ENCODE measurements at regions not wholly inside any gene's neighbourhood (a gene's known extent, or its start where the extent isn't known, plus 50 kb on each side); places are given as distances from the start of the nearest gene placed in this dataset.

- Histone ChIP-seq H3K4me1 (ENCODE audit: low read depth) (no peaks in the 10 kb centered on the region), H3K27ac (no peak overlapping the region), H3K27me3 (peaks cover 46% of the 10 kb centered on the region), H3K36me3 (no peaks in the 10 kb centered on the region), H3K4me3 (no peak overlapping the region), H3K9me3 (ENCODE audit: low read depth) (no peaks in the 10 kb centered on the region)
- no peak for TF ChIP-seq CTCF (IDR thresholded peaks at IDR 0.05; ENCODE audit: low read depth, low read length)
- no peak for DNase-seq (ENCODE audit: low read depth in 1 of 2, low spot score in 1 of 2)
Observed at GRCh38 chr7:21172800-21173199, 255.1 kb upstream of the SP4 start.

GRCh38 chr7:21173436-21173835 lies 254.4 kb upstream of the SP4 start:
- no peak for TF ChIP-seq CTCF (IDR thresholded peaks at IDR 0.05; ENCODE audit: low read depth, low read length)
- no peak for DNase-seq (ENCODE audit: low read depth in 1 of 2, low spot score in 1 of 2)
- no peak overlapping the region for H3K4me3 ChIP-seq
- H3K27ac ChIP-seq, result no peak overlapping the region
- H3K36me3 ChIP-seq, result no peaks in the 10 kb centered on the region
- H3K4me1 ChIP-seq (ENCODE audit: low read depth), result no peaks in the 10 kb centered on the region
- peaks cover 40% of the 10 kb centered on the region for H3K27me3 ChIP-seq
- no peaks in the 10 kb centered on the region for H3K9me3 ChIP-seq (ENCODE audit: low read depth)

- no peaks in the 10 kb centered on the region for H3K9me3 ChIP-seq (ENCODE audit: low read depth)
- TF ChIP-seq CTCF (IDR thresholded peaks at IDR 0.05; ENCODE audit: low read depth, low read length), result no peak
- H3K4me3 ChIP-seq, result no peak overlapping the region
- H3K36me3 ChIP-seq, result no peaks in the 10 kb centered on the region
- DNase-seq (ENCODE audit: low read depth in 1 of 2, low spot score in 1 of 2), result no peak
- H3K4me1 ChIP-seq (ENCODE audit: low read depth), result no peaks in the 10 kb centered on the region
- no peak overlapping the region for H3K27ac ChIP-seq
- peaks cover 17% of the 10 kb centered on the region for H3K27me3 ChIP-seq
Observed at GRCh38 chr7:21175714-21176113, 252.2 kb upstream of the SP4 start.

GRCh38 chr7:21184942-21185652 lies 242.8 kb upstream of the SP4 start:
- no peaks in the 10 kb centered on the region for H3K27me3 ChIP-seq
- H3K4me3 ChIP-seq, result no peak overlapping the region
- no peak overlapping the region for H3K27ac ChIP-seq
- H3K9me3 ChIP-seq (ENCODE audit: low read depth), result no peaks in the 10 kb centered on the region
- H3K36me3 ChIP-seq, result no peaks in the 10 kb centered on the region
- H3K4me1 ChIP-seq (ENCODE audit: low read depth), result no peaks in the 10 kb centered on the region
- no peak for TF ChIP-seq CTCF (IDR thresholded peaks at IDR 0.05; ENCODE audit: low read depth, low read length)
- DNase-seq (ENCODE audit: low read depth in 1 of 2, low spot score in 1 of 2), result no peak

- no peak overlapping the region for H3K27ac ChIP-seq
- H3K4me3 ChIP-seq, result no peak overlapping the region
- TF ChIP-seq CTCF (IDR thresholded peaks at IDR 0.05; ENCODE audit: low read depth, low read length), result no peak
- H3K27me3 ChIP-seq, result no peaks in the 10 kb centered on the region
- no peaks in the 10 kb centered on the region for H3K36me3 ChIP-seq
- no peaks in the 10 kb centered on the region for H3K9me3 ChIP-seq (ENCODE audit: low read depth)
- DNase-seq (ENCODE audit: low read depth in 1 of 2, low spot score in 1 of 2), result no peak
- no peaks in the 10 kb centered on the region for H3K4me1 ChIP-seq (ENCODE audit: low read depth)
Observed at GRCh38 chr7:21185653-21186265, 242.1 kb upstream of the SP4 start.
